ENCODE measurements at regions not wholly inside any gene's neighbourhood (a gene's known extent, or its start where the extent isn't known, plus 50 kb on each side); places are given as distances from the start of the nearest gene placed in this dataset.

DNA sequence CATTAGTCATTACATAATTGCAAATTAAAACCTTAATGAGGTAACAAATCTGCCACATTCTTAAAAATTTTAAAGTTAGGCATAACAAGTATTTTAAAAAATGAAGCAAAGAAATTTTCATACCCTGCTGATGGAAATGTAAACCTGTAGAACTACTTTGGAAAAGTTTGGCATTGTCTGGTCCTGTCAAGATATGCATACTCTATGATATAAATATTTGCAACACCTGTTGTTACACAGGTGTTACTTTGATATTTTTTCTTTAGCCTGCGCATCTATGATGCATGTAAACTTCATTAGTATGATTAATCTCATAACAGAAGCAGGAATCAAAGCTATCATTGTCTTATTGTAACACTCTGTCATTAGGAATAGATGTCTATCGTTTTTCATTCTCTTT lies 634.3 kb downstream of the TRIB2 start:
- Histone ChIP-seq H3K4me2 (ENCODE audit: insufficient read depth, insufficient read length, low read length) (no peak overlapping the region), H3K18ac (ENCODE audit: insufficient read length, low read depth, low read length) (no peak overlapping the region), H2BK5ac (ENCODE audit: insufficient read length, low read length) (no peak overlapping the region), H3K27ac (ENCODE audit: insufficient read length, low read depth, low read length) (no peak overlapping the region), H4K20me1 (ENCODE audit: control insufficient read depth, insufficient read depth, insufficient read length) (no peaks in the 10 kb centered on the region), H2BK120ac (ENCODE audit: low read depth, low read length, poor library complexity, severe bottlenecking) (no peak overlapping the region), H3K27me3 (ENCODE audit: insufficient read depth, low read length) (no peaks in the 10 kb centered on the region), H2BK12ac (ENCODE audit: insufficient read length, low read depth, low read length) (no peak overlapping the region), H3T11ph (ENCODE audit: low read length) (no peak overlapping the region), H3K56ac (ENCODE audit: insufficient read length, low read depth, low read length) (no peak overlapping the region), H3K4me1 (ENCODE audit: insufficient read depth, low read length) (no peaks in the 10 kb centered on the region), H3K23me2 (ENCODE audit: insufficient read length, low read depth, low read length, poor library complexity, severe bottlenecking) (no peaks in the 10 kb centered on the region), H4K5ac (ENCODE audit: insufficient read length, low read depth, low read length) (no peak overlapping the region), H3K9ac (ENCODE audit: extremely low read depth, insufficient read length, low read length) (no peak overlapping the region), H3K79me1 (ENCODE audit: insufficient read depth, low read depth, low read length, poor library complexity, severe bottlenecking) (no peaks in the 10 kb centered on the region), H3K23ac (ENCODE audit: insufficient read length, low read depth, low read length) (no peak overlapping the region), H2BK15ac (ENCODE audit: low read depth, low read length) (no peak overlapping the region), H2BK20ac (ENCODE audit: low read depth, low read length, poor library complexity, severe bottlenecking) (no peak overlapping the region), H3K14ac (ENCODE audit: insufficient read depth, low read length) (no peak overlapping the region), H3K79me2 (ENCODE audit: insufficient read depth, low read length) (no peaks in the 10 kb centered on the region), H2AK5ac (ENCODE audit: insufficient read length, low read length) (no peak overlapping the region), H3K9me3 (ENCODE audit: control insufficient read depth, low read depth, low read length) (no peaks in the 10 kb centered on the region), H3K4ac (ENCODE audit: low read depth, low read length) (no peak overlapping the region), H4K91ac (ENCODE audit: insufficient read length, low read depth, low read length) (no peak overlapping the region), H2AFZ (ENCODE audit: low read length) (no peak overlapping the region), H4K8ac (replicated peaks; ENCODE audit: insufficient read length, low read depth, low read length) (no peak overlapping the region)
- H3K4me1 Mint-ChIP-seq: no peaks in the 10 kb centered on the region
- TF ChIP-seq, protein P1, sequence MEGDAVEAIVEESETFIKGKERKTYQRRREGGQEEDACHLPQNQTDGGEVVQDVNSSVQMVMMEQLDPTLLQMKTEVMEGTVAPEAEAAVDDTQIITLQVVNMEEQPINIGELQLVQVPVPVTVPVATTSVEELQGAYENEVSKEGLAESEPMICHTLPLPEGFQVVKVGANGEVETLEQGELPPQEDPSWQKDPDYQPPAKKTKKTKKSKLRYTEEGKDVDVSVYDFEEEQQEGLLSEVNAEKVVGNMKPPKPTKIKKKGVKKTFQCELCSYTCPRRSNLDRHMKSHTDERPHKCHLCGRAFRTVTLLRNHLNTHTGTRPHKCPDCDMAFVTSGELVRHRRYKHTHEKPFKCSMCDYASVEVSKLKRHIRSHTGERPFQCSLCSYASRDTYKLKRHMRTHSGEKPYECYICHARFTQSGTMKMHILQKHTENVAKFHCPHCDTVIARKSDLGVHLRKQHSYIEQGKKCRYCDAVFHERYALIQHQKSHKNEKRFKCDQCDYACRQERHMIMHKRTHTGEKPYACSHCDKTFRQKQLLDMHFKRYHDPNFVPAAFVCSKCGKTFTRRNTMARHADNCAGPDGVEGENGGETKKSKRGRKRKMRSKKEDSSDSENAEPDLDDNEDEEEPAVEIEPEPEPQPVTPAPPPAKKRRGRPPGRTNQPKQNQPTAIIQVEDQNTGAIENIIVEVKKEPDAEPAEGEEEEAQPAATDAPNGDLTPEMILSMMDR (conservative IDR thresholded peaks at IDR 0.05): no peak
- no peak overlapping the region for H3K27ac Mint-ChIP-seq
- no peaks in the 10 kb centered on the region for H3K27me3 Mint-ChIP-seq (ENCODE audit: low read depth)
- H3K36me3 Mint-ChIP-seq (ENCODE audit: insufficient read depth in 1 of 3, low read depth in 3 of 3): no peaks in the 10 kb centered on the region; a peak in 1 of 7 replicates
- WGBS (ENCODE audit: extremely low coverage, insufficient read length, low lambda C conversion rate): no CpG with 5 or more reads among the region's 2 CpGs
- DNase-seq: no peak
- H3K9me3 Mint-ChIP-seq: no peaks in the 10 kb centered on the region
- H3K4me3 Mint-ChIP-seq: no peak overlapping the region
